Neural crest cell (in vitro differentiated cells): ENCODE measurements at regions not wholly inside any gene's neighbourhood (a gene's known extent, or its start where the extent isn't known, plus 50 kb on each side); places are given as distances from the start of the nearest gene placed in this dataset.

ENCODE experiments used
- DNase-seq: peaks from one replicate; pipeline ENCODE4 v3.0.0; 2021; ENCODE audit warnings: low read depth, mixed read lengths, low spot score
- H3K27ac Mint-ChIP-seq: one replicate; pipeline ENCODE4 v1.8.0; 2021; ENCODE audit warnings: mild to moderate bottlenecking, mixed read lengths; ENCODE audit not compliant: unreplicated experiment
- H3K27me3 Mint-ChIP-seq: 2 replicates; pipeline ENCODE4 v1.8.0; 2021; ENCODE audit warnings: low read depth, mild to moderate bottlenecking, mixed read lengths
- H3K36me3 Mint-ChIP-seq: 2 replicates; pipeline ENCODE4 v1.8.0; 2021; ENCODE audit warnings: low read depth, mild to moderate bottlenecking, mixed read lengths
- H3K4me1 Mint-ChIP-seq: 2 replicates; pipeline ENCODE4 v1.8.0; 2021; ENCODE audit warnings: mixed read lengths
- H3K4me3 Mint-ChIP-seq: one replicate; pipeline ENCODE4 v1.8.0; 2021; ENCODE audit warnings: mild to moderate bottlenecking, mixed read lengths
- H3K9me3 Mint-ChIP-seq: 2 replicates; pipeline ENCODE4 v1.8.0; 2021; ENCODE audit warnings: mixed read lengths
- TF ChIP-seq, protein P1 (sequence below): fragments of 200-600 bp; sonication (generic); conservative IDR thresholded peaks from 2 replicates; pipeline ENCODE4 v1.5.0; 2021; ENCODE audit warnings: antibody characterized with exemption, mild to moderate bottlenecking

DNA sequence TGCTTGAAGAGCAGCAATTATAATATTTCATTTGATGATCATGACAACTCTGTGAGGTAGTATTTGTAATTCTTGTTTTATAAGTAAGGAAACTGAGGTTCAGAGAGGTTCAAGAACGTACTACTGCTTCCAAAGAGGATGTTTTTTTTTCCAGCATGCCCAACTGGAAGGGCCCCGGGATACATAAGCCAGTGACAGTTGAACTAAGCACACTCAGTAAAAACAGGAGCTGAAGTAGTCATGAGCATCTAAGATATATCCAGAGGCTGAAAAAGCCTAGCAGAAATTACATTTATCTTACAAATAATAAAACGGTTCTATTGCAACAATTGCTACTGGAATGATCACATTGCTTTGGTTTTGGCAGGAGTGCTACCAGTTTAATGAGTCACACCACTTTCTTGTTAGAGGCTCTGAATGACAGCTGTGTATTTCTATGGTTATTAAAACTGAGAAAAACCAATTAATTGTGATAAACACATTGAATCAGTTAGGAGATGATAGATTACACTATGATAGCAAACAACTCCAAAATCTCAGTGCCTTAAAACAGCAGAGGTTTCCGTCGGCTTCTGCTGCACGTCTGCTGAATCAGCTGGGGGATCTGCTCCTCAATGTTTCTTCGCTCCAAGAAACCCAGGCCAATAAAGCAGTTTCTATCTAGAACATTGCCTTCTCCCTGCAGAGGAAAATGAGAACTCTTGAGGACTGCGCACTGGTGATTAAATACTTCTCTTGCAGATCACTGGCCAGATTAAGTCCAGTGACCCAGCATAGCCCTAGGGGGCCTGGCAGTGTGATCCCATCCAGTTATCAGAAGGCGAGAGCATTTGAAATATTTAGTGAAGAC is 522.7 kb downstream of the PLPP3 start:
- Mint-ChIP-seq H3K27ac (no peak overlapping the region), H3K4me3 (no peak overlapping the region), H3K9me3 (no peaks in the 10 kb centered on the region), H3K27me3 (no peaks in the 10 kb centered on the region), H3K36me3 (no peaks in the 10 kb centered on the region), H3K4me1 (peaks cover 10% of the 10 kb centered on the region)
- no peak for DNase-seq
- TF ChIP-seq, protein P1, sequence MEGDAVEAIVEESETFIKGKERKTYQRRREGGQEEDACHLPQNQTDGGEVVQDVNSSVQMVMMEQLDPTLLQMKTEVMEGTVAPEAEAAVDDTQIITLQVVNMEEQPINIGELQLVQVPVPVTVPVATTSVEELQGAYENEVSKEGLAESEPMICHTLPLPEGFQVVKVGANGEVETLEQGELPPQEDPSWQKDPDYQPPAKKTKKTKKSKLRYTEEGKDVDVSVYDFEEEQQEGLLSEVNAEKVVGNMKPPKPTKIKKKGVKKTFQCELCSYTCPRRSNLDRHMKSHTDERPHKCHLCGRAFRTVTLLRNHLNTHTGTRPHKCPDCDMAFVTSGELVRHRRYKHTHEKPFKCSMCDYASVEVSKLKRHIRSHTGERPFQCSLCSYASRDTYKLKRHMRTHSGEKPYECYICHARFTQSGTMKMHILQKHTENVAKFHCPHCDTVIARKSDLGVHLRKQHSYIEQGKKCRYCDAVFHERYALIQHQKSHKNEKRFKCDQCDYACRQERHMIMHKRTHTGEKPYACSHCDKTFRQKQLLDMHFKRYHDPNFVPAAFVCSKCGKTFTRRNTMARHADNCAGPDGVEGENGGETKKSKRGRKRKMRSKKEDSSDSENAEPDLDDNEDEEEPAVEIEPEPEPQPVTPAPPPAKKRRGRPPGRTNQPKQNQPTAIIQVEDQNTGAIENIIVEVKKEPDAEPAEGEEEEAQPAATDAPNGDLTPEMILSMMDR: no peak

DNA sequence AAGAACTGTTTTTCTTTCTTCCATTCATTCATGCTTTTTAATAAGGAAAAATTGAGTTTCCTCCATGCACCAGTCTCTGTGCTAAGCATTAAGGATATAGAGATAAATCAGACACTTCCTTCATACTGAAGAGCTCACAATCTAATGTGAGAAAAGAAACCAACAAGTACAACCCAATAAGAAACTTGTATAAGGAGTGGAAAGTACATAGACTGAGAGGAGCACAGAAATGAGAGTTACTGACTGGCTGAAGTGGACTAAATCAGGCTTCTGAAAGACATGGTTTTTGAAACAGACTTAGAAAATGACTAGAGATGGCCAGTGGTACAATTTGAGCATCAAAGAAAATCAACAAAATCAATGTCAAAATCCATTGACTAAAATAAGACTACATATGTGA is 524.4 kb downstream of the PLPP3 start:
- Mint-ChIP-seq H3K9me3 (no peaks in the 10 kb centered on the region), H3K4me3 (no peak overlapping the region), H3K27ac (no peak overlapping the region), H3K4me1 (peaks cover 14% of the 10 kb centered on the region), H3K36me3 (no peaks in the 10 kb centered on the region), H3K27me3 (no peaks in the 10 kb centered on the region)
- TF ChIP-seq, protein P1: no peak
- DNase-seq: no peak

DNA sequence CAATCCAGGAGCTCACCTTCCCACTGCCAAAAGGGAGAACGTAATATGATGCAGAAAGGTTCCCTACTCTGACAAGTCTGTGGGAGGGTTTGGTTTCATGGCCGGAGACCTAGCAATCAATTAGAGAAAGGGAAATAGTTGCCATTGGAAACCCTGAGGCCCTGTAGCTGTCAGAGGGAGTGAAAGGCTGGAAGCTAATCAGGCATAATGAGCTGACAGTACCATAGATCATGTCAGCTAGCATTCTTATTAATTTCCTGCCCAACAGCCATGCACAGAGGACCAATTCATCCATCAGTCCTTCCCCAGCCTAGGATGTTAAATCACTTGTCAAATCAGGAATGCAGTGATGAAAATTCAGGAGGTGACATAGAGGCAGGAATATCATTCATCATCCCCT is 527.3 kb downstream of the PLPP3 start:
- Mint-ChIP-seq H3K4me1 (peaks cover 14% of the 10 kb centered on the region), H3K9me3 (no peaks in the 10 kb centered on the region), H3K4me3 (no peak overlapping the region), H3K36me3 (no peaks in the 10 kb centered on the region), H3K27ac (no peak overlapping the region), H3K27me3 (no peaks in the 10 kb centered on the region)
- DNase-seq: no peak
- TF ChIP-seq, protein P1: no peak

DNA sequence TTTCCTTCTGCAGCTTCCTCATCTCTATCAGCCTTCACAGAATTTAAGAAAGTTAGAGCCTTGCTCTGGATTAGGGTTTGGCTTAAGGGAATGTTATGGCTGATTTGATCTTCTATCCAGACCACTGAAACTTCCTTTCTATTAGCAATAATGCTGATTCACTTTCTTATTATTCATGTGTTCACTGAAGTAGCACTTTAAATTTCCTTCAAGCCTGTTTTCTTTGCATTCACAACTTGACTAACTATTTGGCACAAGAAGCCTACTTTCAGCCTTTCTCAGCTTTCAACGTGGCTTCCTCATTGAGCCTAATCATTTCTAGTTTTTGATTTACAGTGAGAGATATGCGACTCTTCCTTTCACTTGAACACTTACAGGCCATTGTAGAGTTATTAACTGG is 528.5 kb downstream of the PLPP3 start:
- TF ChIP-seq, protein P1: no peak
- peaks cover 19% of the 10 kb centered on the region for H3K4me1 Mint-ChIP-seq
- no peaks in the 10 kb centered on the region for H3K27me3 Mint-ChIP-seq
- no peak for DNase-seq
- H3K9me3 Mint-ChIP-seq: no peaks in the 10 kb centered on the region
- H3K27ac Mint-ChIP-seq: peak overlapping the region; percentile 13
- H3K36me3 Mint-ChIP-seq: no peaks in the 10 kb centered on the region
- H3K4me3 Mint-ChIP-seq: no peak overlapping the region

DNA sequence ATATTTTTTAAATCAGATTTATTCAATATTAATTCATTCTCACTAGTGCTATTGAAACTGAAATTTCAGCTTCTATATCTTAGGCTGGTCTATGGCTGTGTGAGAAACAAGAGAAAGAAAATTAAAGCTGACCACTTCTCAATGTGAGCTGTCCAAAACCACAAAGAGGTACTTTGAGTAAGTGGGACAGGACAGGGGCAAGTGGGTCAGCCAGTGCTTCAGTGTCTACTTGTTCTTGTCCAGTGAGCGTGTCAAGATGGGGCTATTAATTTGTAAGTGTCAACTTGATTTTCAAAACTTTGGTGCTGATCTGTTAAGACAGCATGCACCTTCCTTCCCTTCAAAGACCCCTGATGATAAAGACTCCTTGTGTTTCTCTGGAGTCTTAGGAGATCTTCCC is 533.9 kb downstream of the PLPP3 start:
- H3K4me1 Mint-ChIP-seq: peaks cover 13% of the 10 kb centered on the region
- no peaks in the 10 kb centered on the region for H3K27me3 Mint-ChIP-seq
- H3K9me3 Mint-ChIP-seq: no peaks in the 10 kb centered on the region
- H3K4me3 Mint-ChIP-seq: no peak overlapping the region
- H3K36me3 Mint-ChIP-seq: no peaks in the 10 kb centered on the region
- no peak for DNase-seq
- no peak overlapping the region for H3K27ac Mint-ChIP-seq
- TF ChIP-seq, protein P1: no peak
